ENCODE measurements at regions not wholly inside any gene's neighbourhood (a gene's known extent, or its start where the extent isn't known, plus 50 kb on each side); places are given as distances from the start of the nearest gene placed in this dataset.

- Histone ChIP-seq H3K27me3 (ENCODE audit: insufficient read depth, low read depth, low read length) (no peaks in the 10 kb centered on the region), H3K4me3 (ENCODE audit: low read length) (no peak overlapping the region), H3K9me2 (ENCODE audit: insufficient read depth, low read length) (no peaks in the 10 kb centered on the region), H3K79me2 (replicated peaks; ENCODE audit: insufficient read depth, low read length) (no peaks in the 10 kb centered on the region), H4K20me1 (ENCODE audit: insufficient read depth) (no peaks in the 10 kb centered on the region), H3K36me3 (ENCODE audit: insufficient read depth, low read length) (no peaks in the 10 kb centered on the region), H3K9me3 (ENCODE audit: low read length) (no peaks in the 10 kb centered on the region), H3K9ac (ENCODE audit: low read length) (no peak overlapping the region), H2AFZ (ENCODE audit: low read depth, low read length) (no peak overlapping the region), H3K27ac (ENCODE audit: low read length) (no peak overlapping the region), H3K4me2 (ENCODE audit: low read length) (no peak overlapping the region), H3F3A (ENCODE audit: insufficient read depth, low read length, poor library complexity, severe bottlenecking) (no peaks in the 10 kb centered on the region)
- no peak for TF ChIP-seq EZH2 (IDR thresholded peaks at IDR 0.05; ENCODE audit: borderline replicate concordance, insufficient read depth, low read length, poor library complexity, severe bottlenecking)
- no peak for TF ChIP-seq EP300 (conservative IDR thresholded peaks at IDR 0.05; ENCODE audit: poor library complexity, severe bottlenecking)
- no peak for TF ChIP-seq SMC3 (conservative IDR thresholded peaks at IDR 0.05; ENCODE audit: poor library complexity)
- TF ChIP-seq, protein P1, sequence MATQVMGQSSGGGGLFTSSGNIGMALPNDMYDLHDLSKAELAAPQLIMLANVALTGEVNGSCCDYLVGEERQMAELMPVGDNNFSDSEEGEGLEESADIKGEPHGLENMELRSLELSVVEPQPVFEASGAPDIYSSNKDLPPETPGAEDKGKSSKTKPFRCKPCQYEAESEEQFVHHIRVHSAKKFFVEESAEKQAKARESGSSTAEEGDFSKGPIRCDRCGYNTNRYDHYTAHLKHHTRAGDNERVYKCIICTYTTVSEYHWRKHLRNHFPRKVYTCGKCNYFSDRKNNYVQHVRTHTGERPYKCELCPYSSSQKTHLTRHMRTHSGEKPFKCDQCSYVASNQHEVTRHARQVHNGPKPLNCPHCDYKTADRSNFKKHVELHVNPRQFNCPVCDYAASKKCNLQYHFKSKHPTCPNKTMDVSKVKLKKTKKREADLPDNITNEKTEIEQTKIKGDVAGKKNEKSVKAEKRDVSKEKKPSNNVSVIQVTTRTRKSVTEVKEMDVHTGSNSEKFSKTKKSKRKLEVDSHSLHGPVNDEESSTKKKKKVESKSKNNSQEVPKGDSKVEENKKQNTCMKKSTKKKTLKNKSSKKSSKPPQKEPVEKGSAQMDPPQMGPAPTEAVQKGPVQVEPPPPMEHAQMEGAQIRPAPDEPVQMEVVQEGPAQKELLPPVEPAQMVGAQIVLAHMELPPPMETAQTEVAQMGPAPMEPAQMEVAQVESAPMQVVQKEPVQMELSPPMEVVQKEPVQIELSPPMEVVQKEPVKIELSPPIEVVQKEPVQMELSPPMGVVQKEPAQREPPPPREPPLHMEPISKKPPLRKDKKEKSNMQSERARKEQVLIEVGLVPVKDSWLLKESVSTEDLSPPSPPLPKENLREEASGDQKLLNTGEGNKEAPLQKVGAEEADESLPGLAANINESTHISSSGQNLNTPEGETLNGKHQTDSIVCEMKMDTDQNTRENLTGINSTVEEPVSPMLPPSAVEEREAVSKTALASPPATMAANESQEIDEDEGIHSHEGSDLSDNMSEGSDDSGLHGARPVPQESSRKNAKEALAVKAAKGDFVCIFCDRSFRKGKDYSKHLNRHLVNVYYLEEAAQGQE (IDR thresholded peaks at IDR 0.05; ENCODE audit: borderline replicate concordance): no peak
- no peak for TF ChIP-seq RAD21 (conservative IDR thresholded peaks at IDR 0.05)
- TF ChIP-seq CTCF (IDR thresholded peaks at IDR 0.05; ENCODE audit: poor library complexity, severe bottlenecking): no peak
These were observed 823.1 kb downstream of the LIG4 start for GRCh38 chr13:107392205-107392604.

DNA sequence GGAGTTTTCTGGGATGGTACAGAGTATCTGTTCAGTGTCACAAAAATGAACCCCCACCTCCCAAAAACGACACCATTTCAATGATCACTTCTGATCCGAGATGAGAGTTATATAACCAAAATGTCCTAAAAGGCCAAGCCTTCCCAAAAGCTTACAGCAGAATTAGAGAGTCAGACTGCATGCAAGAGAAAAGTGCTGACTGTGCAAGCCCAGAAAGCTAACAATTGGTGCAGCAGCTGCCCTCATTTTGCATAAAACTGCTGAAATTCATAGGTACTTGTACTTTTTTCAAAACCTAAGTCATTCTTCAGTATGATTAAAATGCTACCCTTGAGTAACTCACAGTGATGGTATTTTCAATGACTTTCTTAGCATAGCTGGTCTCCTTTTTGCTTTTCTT lies 819.6 kb upstream of the ARGLU1 start:
- Histone ChIP-seq H3K4me3 (ENCODE audit: low read length) (no peak overlapping the region), H2AFZ (ENCODE audit: low read depth, low read length) (no peak overlapping the region), H3K36me3 (ENCODE audit: insufficient read depth, low read length) (no peaks in the 10 kb centered on the region), H3K9ac (ENCODE audit: low read length) (no peak overlapping the region), H3K9me2 (ENCODE audit: insufficient read depth, low read length) (no peaks in the 10 kb centered on the region), H3F3A (ENCODE audit: insufficient read depth, low read length, poor library complexity, severe bottlenecking) (no peaks in the 10 kb centered on the region), H3K27me3 (ENCODE audit: insufficient read depth, low read depth, low read length) (no peaks in the 10 kb centered on the region), H4K20me1 (ENCODE audit: insufficient read depth) (no peaks in the 10 kb centered on the region), H3K4me2 (ENCODE audit: low read length) (no peak overlapping the region), H3K9me3 (ENCODE audit: low read length) (no peaks in the 10 kb centered on the region), H3K79me2 (replicated peaks; ENCODE audit: insufficient read depth, low read length) (no peaks in the 10 kb centered on the region), H3K27ac (ENCODE audit: low read length) (no peak overlapping the region)
- TF ChIP-seq SMC3 (conservative IDR thresholded peaks at IDR 0.05; ENCODE audit: poor library complexity) (no peak), TAF1 (IDR thresholded peaks at IDR 0.05; ENCODE audit: low read depth) (no peak), EZH2 (IDR thresholded peaks at IDR 0.05; ENCODE audit: borderline replicate concordance, insufficient read depth, low read length, poor library complexity, severe bottlenecking) (no peak), MXI1 (conservative IDR thresholded peaks at IDR 0.05; ENCODE audit: poor library complexity, severe bottlenecking) (no peak), EP300 (conservative IDR thresholded peaks at IDR 0.05; ENCODE audit: poor library complexity, severe bottlenecking) (no peak), RAD21 (conservative IDR thresholded peaks at IDR 0.05) (no peak)
- TF ChIP-seq, protein P1 (IDR thresholded peaks at IDR 0.05; ENCODE audit: borderline replicate concordance): no peak

Data from neural cell (in vitro differentiated cells).